ENCODE measurements at regions not wholly inside any gene's neighbourhood (a gene's known extent, or its start where the extent isn't known, plus 50 kb on each side); places are given as distances from the start of the nearest gene placed in this dataset.

GRCh38 chr15:97259943-97260342 lies 700.6 kb upstream of the ARRDC4 start:
- no peak for DNase-seq (ENCODE audit: low read depth in 2 of 2)

GRCh38 chr15:97301166-97301565 lies 659.3 kb upstream of the ARRDC4 start:
- no peak for DNase-seq (ENCODE audit: low read depth in 2 of 2)

GRCh38 chr15:97316362-97316761 lies 644.1 kb upstream of the ARRDC4 start:
- DNase-seq (ENCODE audit: low read depth in 2 of 2): no peak

GRCh38 chr15:97317163-97317562 lies 643.3 kb upstream of the ARRDC4 start:
- DNase-seq (ENCODE audit: low read depth in 2 of 2): no peak

- DNase-seq (ENCODE audit: low read depth in 2 of 2): no peak
Observed at GRCh38 chr15:97319291-97319690, 641.2 kb upstream of the ARRDC4 start.

- DNase-seq (ENCODE audit: low read depth in 2 of 2): no peak
Observed at GRCh38 chr15:97346221-97346620, 614.3 kb upstream of the ARRDC4 start.

- DNase-seq (ENCODE audit: low read depth in 2 of 2): no peak
Observed at GRCh38 chr15:97350813-97351212, 609.7 kb upstream of the ARRDC4 start.

- no peak for DNase-seq (ENCODE audit: low read depth in 2 of 2)
Observed at GRCh38 chr15:97383516-97383915, 577.0 kb upstream of the ARRDC4 start.

GRCh38 chr15:97386940-97387339 lies 573.6 kb upstream of the ARRDC4 start:
- no peak for DNase-seq (ENCODE audit: low read depth in 2 of 2)

GRCh38 chr15:97401195-97401594 lies 559.3 kb upstream of the ARRDC4 start:
- DNase-seq (ENCODE audit: low read depth in 2 of 2): no peak

GRCh38 chr15:97401970-97402369 lies 558.5 kb upstream of the ARRDC4 start:
- no peak for DNase-seq (ENCODE audit: low read depth in 2 of 2)

GRCh38 chr15:97406841-97407240 lies 553.7 kb upstream of the ARRDC4 start:
- DNase-seq (ENCODE audit: low read depth in 2 of 2): no peak

- no peak for DNase-seq (ENCODE audit: low read depth in 2 of 2)
Observed at GRCh38 chr15:97410897-97411575, 549.5 kb upstream of the ARRDC4 start.

- no peak for DNase-seq (ENCODE audit: low read depth in 2 of 2)
Observed at GRCh38 chr15:97420130-97420529, 540.4 kb upstream of the ARRDC4 start.

GRCh38 chr15:97425596-97425995 lies 534.9 kb upstream of the ARRDC4 start:
- DNase-seq (ENCODE audit: low read depth in 2 of 2): no peak

- DNase-seq (ENCODE audit: low read depth in 2 of 2): no peak
Observed at GRCh38 chr15:97443101-97443500, 517.4 kb upstream of the ARRDC4 start.

GRCh38 chr15:97446138-97446537 lies 514.4 kb upstream of the ARRDC4 start:
- DNase-seq (ENCODE audit: low read depth in 2 of 2): no peak

- DNase-seq (ENCODE audit: low read depth in 2 of 2): no peak
Observed at GRCh38 chr15:97456521-97457202, 503.8 kb upstream of the ARRDC4 start.

- DNase-seq (ENCODE audit: low read depth in 2 of 2): no peak
Observed at GRCh38 chr15:97457203-97457847, 503.2 kb upstream of the ARRDC4 start.

- DNase-seq (ENCODE audit: low read depth in 2 of 2): no peak
Observed at GRCh38 chr15:97459771-97460170, 500.7 kb upstream of the ARRDC4 start.

- DNase-seq (ENCODE audit: low read depth in 2 of 2): no peak
Observed at GRCh38 chr15:97461226-97461625, 499.3 kb upstream of the ARRDC4 start.

- DNase-seq (ENCODE audit: low read depth in 2 of 2): no peak
Observed at GRCh38 chr15:97463696-97464095, 496.8 kb upstream of the ARRDC4 start.

- DNase-seq (ENCODE audit: low read depth in 2 of 2): no peak
Observed at GRCh38 chr15:97470417-97470816, 490.1 kb upstream of the ARRDC4 start.

Measured in stimulated activated CD8-positive, alpha-beta memory T cell treated with anti-CD3 and anti-CD28 coated beads, Interleukin-2, amount 100 ng/mL, for 48 hours (primary cell).